Endothelial cell (in vitro differentiated cells): ENCODE measurements at regions not wholly inside any gene's neighbourhood (a gene's known extent, or its start where the extent isn't known, plus 50 kb on each side); places are given as distances from the start of the nearest gene placed in this dataset.

ENCODE experiments used
- DNase-seq: peaks from one replicate; pipeline ENCODE4 v3.0.0; 2021; ENCODE audit warnings: low spot score
- H3K27ac Mint-ChIP-seq: one replicate; pipeline ENCODE4 v1.8.0; 2021; ENCODE audit warnings: mixed read lengths, inconsistent platforms; ENCODE audit not compliant: unreplicated experiment
- H3K27me3 Mint-ChIP-seq: one replicate; pipeline ENCODE4 v1.8.0; 2021; ENCODE audit warnings: mild to moderate bottlenecking, moderate library complexity, mixed read lengths, inconsistent platforms; ENCODE audit not compliant: unreplicated experiment
- H3K36me3 Mint-ChIP-seq: one replicate; pipeline ENCODE4 v1.8.0; 2021; ENCODE audit warnings: mild to moderate bottlenecking, low read depth, mixed read lengths, inconsistent platforms; ENCODE audit not compliant: unreplicated experiment
- H3K4me1 Mint-ChIP-seq: one replicate; pipeline ENCODE4 v1.8.0; 2021; ENCODE audit warnings: mild to moderate bottlenecking, mixed read lengths, inconsistent platforms; ENCODE audit not compliant: unreplicated experiment
- H3K4me3 Mint-ChIP-seq: one replicate; pipeline ENCODE4 v1.8.0; 2021; ENCODE audit warnings: mild to moderate bottlenecking, mixed read lengths, inconsistent platforms; ENCODE audit not compliant: unreplicated experiment
- H3K9me3 Mint-ChIP-seq: one replicate; pipeline ENCODE4 v1.8.0; 2021; ENCODE audit warnings: mixed read lengths, inconsistent platforms; ENCODE audit not compliant: unreplicated experiment
- CTCF ChIP-seq: fragments of 200-600 bp; sonication (generic); IDR thresholded peaks from one replicate; pipeline ENCODE4 v1.5.0; 2021; ENCODE audit warnings: antibody characterized with exemption; ENCODE audit not compliant: unreplicated experiment

- Mint-ChIP-seq H3K9me3 (no peaks in the 10 kb centered on the region), H3K27ac (no peak overlapping the region), H3K27me3 (peaks cover 4% of the 10 kb centered on the region), H3K4me3 (no peak overlapping the region), H3K4me1 (no peaks in the 10 kb centered on the region), H3K36me3 (no peaks in the 10 kb centered on the region)
- DNase-seq, result no peak
- no peak for TF ChIP-seq CTCF
These were observed 280.6 kb upstream of the SULF2 start for GRCh38 chr20:48065833-48066232.

GRCh38 chr20:48064929-48065328 is 279.6 kb upstream of the SULF2 start:
- Mint-ChIP-seq H3K36me3 (no peaks in the 10 kb centered on the region), H3K4me3 (no peak overlapping the region), H3K4me1 (no peaks in the 10 kb centered on the region), H3K27me3 (peaks cover 4% of the 10 kb centered on the region), H3K27ac (peak overlapping the region; percentile 1), H3K9me3 (no peaks in the 10 kb centered on the region)
- no peak for DNase-seq
- TF ChIP-seq CTCF, result no peak

GRCh38 chr20:48060841-48061720 is 275.8 kb upstream of the SULF2 start:
- Mint-ChIP-seq H3K4me3 (no peak overlapping the region), H3K36me3 (no peaks in the 10 kb centered on the region), H3K4me1 (no peaks in the 10 kb centered on the region), H3K27ac (no peak overlapping the region), H3K9me3 (peaks cover 4% of the 10 kb centered on the region), H3K27me3 (peaks cover 2% of the 10 kb centered on the region)
- no peak for TF ChIP-seq CTCF
- no peak for DNase-seq

GRCh38 chr20:48058611-48059559 is 273.6 kb upstream of the SULF2 start:
- H3K36me3 Mint-ChIP-seq, result no peaks in the 10 kb centered on the region
- TF ChIP-seq CTCF, result no peak
- no peaks in the 10 kb centered on the region for H3K4me1 Mint-ChIP-seq
- peaks cover 4% of the 10 kb centered on the region for H3K9me3 Mint-ChIP-seq
- H3K27ac Mint-ChIP-seq, result no peak overlapping the region
- DNase-seq, result no peak
- H3K27me3 Mint-ChIP-seq, result peaks cover 2% of the 10 kb centered on the region
- no peak overlapping the region for H3K4me3 Mint-ChIP-seq

- Mint-ChIP-seq H3K27ac (no peak overlapping the region), H3K9me3 (peaks cover 4% of the 10 kb centered on the region), H3K36me3 (no peaks in the 10 kb centered on the region), H3K4me1 (no peaks in the 10 kb centered on the region), H3K4me3 (no peak overlapping the region), H3K27me3 (no peaks in the 10 kb centered on the region)
- no peak for DNase-seq
- TF ChIP-seq CTCF, result no peak
These were observed 272.5 kb upstream of the SULF2 start for GRCh38 chr20:48057739-48058138.
